Thyroid gland (tissue), 4 donors: ENCODE measurements at regions not wholly inside any gene's neighbourhood (a gene's known extent, or its start where the extent isn't known, plus 50 kb on each side); places are given as distances from the start of the nearest gene placed in this dataset.

Experiments
- POLR2A ChIP-seq, 2 donors: fragments of 450-650 bp; IDR thresholded peaks; one replicate each; pipeline ENCODE4 v1.6.1; 2017; ENCODE audit warnings: antibody characterized with exemption in 2 of 2, mild to moderate bottlenecking in 2 of 2, moderate library complexity in 1 of 2
- TF ChIP-seq, protein P1 (sequence below), 6 experiments: fragments of 200-600 bp in 3 of 6; fragments of 450-650 bp in 3 of 6; sonication (generic) in 3 of 6; IDR thresholded peaks; one replicate each; pipeline ENCODE4 v1.5.1; 2016 to 2019; ENCODE audit warnings: antibody characterized with exemption in 6 of 6, mild to moderate bottlenecking in 2 of 6, inconsistent platforms in 1 of 6, moderate library complexity in 1 of 6

DNA sequence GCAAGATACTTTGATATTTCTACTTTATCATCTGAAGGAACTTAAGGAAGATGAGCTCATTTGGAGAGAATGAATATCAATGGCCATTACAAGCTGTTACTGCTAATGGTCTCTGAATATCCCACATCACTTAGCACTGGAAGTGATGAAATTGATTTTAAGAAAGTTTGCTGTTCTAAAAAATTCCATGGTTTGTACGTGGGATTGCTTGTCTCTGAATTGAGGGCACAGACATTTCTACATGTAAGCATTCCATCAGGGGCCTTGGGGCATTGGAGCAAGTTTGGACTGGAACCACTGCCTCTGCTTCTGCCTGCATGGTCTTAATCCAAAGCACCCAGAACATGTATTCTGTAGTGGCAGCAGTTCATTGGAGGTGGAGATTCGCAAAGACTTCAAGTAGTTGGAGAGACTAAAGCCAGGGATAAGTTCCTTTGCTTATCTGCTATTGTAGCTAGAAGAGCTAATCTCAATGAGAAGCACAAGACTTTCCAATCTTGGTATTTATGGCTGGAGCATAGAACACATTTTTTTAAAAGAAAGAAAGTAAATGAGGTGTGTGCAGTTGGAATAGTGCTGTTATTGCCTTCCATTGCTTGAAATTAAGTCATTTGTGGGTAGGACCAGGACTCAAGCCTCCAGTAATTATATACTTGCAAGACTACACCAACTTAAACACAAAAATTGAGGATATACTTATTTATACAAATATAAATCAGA, 424.2 kb downstream of the SPATA31D1 start:
- TF ChIP-seq, protein P1, sequence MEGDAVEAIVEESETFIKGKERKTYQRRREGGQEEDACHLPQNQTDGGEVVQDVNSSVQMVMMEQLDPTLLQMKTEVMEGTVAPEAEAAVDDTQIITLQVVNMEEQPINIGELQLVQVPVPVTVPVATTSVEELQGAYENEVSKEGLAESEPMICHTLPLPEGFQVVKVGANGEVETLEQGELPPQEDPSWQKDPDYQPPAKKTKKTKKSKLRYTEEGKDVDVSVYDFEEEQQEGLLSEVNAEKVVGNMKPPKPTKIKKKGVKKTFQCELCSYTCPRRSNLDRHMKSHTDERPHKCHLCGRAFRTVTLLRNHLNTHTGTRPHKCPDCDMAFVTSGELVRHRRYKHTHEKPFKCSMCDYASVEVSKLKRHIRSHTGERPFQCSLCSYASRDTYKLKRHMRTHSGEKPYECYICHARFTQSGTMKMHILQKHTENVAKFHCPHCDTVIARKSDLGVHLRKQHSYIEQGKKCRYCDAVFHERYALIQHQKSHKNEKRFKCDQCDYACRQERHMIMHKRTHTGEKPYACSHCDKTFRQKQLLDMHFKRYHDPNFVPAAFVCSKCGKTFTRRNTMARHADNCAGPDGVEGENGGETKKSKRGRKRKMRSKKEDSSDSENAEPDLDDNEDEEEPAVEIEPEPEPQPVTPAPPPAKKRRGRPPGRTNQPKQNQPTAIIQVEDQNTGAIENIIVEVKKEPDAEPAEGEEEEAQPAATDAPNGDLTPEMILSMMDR (IDR thresholded peaks at IDR 0.05), result no peak
- no peak for TF ChIP-seq POLR2A (IDR thresholded peaks at IDR 0.05)
